H1 (cell line): ENCODE measurements at regions not wholly inside any gene's neighbourhood (a gene's known extent, or its start where the extent isn't known, plus 50 kb on each side); places are given as distances from the start of the nearest gene placed in this dataset.

Experiments
- TBP ChIP-seq: IDR thresholded peaks from 2 replicates; pipeline ENCODE4 v1.6.1; 2011; ENCODE audit warnings: low read depth, low read length, improper control_type of control experiment

DNA sequence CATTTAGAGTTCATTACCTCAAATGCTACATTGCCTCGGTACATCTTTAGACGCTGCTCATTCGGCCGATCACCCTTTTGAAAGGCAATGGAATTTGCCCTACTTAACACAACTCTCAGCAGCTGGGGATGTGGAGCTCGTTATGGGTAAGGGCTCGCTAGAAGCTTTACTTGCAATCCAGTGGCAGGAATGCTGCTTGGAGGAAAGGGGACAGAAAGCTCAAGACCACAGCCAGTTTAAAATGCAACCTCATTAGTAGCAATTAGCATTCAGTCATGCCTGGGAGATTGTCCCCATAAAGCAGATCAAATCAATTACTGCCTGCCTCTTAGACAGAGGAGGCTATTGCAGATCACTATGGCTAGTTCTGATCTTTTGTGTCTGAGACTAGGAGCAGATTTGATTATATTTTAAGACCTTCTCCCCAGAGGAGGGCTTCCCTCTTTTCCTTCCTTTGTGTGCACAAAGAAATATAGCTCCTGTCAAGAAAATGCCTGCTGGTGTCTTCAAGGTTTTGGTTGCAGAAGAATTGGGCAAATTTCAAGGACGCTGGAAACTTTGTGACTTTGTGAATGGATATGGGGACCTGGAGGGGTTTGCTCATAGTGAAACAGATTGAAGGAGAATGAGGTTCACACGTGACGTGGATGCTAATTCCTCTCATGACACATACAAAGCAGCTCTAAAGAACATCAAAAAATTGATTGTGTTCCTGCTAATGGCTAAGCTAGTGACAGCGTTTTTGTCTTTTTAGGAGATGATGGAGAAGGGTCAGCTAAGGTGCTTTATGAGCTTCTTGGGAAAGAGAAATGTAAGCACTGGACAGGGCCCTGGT is 237.5 kb upstream of the GLRA2 start (continued):
- TF ChIP-seq TBP, result no peak
